HG03354 (cell line): ENCODE measurements at regions not wholly inside any gene's neighbourhood (a gene's known extent, or its start where the extent isn't known, plus 50 kb on each side); places are given as distances from the start of the nearest gene placed in this dataset.
"Not testable (repeated sequence)": the region's sequence is repeated elsewhere in the genome, so short reads cannot be mapped to it uniquely, and the experiment has no call there.

Experiments used
- ATAC-seq: cut with Tn5 transposase; IDR thresholded peaks from one replicate; pipeline ENCODE4 v1.9.1; 2021; ENCODE audit warnings: mild to moderate bottlenecking; ENCODE audit not compliant: unreplicated experiment, poor library complexity, severe bottlenecking

DNA sequence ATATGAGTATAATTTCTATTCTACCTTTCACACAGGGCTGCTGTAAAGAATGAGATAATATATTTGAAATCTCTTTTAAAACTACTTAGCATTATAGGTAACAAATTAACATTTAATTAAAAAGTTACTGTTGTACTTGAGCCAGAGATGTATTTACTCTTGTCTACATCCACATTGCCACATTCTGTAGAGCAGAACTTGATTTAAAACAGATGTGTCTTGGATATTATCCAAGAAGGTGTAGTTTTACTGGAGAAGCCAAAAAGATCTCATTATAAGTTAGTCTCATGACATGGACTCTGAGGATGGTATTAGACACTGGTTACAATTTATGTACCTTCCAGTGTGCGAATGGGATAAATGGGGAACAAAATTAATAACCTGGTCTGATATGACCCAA, 293.1 kb upstream of the CCNH start:
- no peak for ATAC-seq

DNA sequence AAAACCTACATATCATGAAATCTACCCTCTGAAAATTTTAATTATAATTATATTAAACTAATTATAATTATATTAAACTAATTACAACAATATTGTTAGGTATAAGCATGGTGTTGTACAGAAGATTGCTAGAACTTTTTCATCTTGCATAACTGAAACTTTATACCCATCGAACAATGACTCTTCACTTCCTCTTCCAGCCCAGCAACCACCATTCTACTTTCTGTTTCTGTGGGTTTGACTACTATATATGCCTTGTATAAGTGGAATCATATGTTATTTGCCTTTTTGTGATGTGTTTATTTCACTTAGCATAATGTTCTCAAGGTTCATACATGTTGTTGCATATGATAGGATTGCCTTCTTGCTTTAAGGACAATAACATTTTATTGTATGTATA, 274.2 kb upstream of the CCNH start:
- peak; percentile 95 for ATAC-seq

DNA sequence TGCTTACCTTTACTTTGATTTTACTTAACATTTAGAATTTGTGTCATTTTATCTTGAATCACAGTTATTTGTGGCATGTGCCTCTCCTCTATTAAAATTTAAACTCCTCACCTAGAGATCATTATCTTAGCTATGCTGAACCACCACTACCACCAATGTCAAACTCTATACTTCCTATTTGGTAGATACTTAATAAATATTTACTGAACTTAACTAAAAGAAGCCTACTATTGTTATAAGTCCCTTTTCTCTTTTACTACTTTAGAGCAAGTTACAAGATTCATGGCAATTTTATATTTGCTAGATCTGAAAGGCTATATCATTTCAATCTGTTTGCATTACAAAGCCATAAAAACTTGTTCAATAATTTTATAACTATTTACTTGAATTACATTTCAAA, 273.3 kb upstream of the CCNH start:
- ATAC-seq: no peak

DNA sequence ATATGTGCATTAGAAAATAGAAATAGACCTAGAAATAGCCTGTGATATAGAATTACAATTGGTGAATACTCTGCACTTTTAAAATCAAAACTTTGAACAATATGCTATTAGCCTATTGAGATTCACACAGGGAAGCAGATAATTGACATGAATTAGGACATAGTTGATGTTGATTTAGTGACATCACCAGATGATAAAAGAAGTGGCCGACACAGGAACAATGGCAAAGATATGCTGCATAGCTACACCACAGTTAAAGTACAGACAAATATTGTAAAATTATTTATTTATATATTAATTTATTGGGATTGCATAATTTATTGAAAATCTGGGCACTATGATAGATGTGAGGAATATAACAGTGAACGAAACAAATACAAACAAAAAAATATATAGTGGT, 261.5 kb upstream of the CCNH start:
- ATAC-seq: no peak

DNA sequence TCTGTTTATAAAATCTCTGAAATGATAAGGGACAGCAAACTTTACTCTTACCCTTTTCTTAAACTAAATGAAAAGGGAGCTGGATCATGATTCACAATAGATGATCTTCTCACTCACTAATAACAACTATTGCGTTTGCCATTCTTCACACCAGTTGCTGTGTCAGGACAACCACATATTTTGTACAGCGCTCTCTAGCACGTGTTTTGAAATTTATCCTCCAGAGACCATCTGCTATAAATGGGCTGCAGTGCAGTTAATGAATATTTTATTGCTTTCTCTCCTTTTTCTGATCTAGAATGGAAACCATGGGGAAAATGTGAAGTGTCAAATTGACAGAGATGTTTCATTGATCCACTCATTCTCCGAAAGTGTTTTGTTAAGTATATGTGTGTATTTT, 258.4 kb upstream of the CCNH start:
- ATAC-seq: no peak

DNA sequence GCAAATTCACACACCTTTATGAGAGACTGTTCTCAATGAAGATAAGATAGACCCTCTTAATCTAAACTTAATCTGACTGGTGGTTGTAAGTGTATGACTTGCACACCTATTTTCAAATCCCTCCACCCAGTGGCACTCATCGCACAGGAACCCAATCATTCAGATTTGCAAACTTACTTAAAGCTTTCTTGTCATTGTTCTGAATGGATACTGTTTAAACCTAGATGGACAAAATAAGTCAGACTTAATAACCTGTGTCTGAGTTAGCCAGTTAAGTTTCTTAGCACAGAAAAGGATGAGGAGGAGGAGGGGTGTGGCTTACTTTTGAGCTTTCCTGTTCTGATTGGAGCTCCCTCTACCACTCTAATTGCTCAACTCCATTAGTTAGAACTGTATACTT, 252.4 kb upstream of the CCNH start:
- ATAC-seq: no peak

DNA sequence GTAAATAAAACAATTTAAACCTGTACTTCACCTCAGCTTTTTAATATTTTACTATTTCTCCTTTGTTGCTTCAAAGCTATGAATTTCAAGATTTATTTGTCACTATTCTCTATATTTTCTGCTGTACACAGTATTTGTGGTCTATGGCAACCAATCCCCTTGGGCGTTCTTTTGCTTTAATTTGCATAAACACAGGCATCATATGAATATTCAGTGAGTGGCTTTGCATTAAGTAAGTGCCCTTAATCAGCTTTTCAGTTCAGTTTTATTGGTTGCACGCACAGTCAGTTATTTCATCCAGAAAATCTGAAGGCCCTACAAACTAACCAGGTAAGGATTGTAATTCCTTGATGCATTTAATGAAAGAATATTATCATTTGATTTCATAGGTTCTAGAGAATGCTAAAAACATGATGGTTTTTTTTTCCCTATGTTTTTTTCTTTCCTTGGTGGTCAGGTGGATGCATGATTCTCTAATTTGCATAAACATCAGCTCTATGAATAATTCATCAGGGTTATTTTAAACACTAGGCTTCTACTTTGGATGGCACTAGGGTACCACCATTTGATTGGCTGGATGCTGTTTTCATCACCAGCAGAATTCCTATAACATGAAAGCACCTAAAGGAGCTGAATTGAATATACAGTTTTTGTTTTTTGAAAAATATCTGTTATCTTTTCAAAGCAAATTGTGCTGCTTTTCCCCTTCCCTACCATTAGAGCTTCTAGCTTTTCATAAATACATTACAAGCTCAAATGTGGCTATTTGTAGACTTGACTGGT, 249.2 kb upstream of the CCNH start:
- ATAC-seq: no peak

DNA sequence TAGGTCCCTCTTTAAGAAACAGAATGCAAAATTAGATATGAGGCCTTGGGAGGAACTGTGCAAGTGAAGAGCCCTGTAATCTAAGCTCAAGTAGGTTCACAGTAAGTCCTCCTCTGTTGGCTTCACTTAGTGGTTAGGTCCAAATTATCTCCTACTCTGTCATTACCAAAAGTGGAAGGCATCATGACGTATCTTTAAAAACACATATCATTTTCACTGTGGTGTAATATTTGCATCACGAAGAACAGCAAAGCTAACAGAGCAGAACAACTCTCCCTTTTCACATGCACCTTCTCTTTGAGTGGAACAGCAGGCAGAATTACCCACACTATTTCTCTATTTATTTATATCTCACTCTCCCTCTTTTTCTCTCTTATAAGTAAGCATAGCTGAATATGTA, 240.5 kb upstream of the CCNH start:
- no peak for ATAC-seq

DNA sequence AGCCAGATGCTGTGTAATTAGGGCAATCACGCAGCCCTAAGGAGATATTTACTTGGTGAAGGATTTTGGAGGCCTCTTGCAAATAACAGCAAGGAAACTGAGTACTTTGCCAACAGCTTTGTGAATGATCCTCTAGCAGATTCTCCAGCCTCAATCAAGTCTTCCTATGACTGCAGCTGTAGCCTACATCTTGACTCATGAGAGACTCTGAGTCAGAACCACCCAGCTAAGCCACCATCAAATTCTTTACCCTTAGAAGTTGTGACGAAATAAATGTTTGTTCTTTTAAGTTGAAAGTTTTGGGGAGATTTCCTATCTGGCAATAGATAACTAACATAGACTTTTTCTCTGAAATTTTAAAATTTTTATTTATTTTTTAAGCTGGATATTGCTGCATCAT, 237.6 kb upstream of the CCNH start:
- no peak for ATAC-seq

DNA sequence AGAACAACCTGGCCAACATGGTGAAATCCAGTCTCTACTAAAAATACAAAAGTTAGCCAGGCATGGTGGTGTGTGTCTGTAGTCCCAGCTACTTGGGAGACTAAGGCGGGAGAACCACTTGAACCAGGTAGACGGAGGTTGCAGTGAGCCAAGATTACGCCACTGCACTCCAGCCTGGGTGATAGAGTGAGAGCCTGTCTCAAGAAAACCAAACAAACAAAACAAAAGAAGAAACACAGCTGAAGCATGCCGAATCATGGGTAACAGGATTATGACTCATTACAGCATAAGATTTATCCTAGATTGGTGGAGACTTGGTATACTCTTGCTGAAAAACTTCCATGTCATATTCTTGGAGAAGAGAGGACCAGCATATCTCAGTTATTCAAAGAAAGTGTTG, 236.7 kb upstream of the CCNH start:
- no peak for ATAC-seq

DNA sequence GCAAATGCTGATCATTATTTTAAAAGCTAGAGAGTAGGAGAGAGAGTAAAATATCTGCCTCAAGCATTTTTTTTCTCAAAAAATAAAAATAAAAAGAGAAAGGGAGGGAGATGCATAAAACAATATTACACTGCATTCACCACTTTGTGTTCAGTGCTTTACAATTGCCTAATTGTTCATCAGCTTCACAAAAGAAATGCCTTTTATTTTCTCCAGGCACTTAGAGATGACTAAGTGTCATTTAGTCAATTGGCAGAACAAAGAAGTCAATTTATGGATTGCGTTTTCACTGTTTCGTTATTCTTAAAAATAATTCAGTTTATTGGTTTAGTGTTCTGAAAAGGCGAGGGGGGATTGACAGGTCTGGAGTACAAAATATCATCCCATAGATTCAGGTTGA, 232.5 kb upstream of the CCNH start:
- no peak for ATAC-seq

DNA sequence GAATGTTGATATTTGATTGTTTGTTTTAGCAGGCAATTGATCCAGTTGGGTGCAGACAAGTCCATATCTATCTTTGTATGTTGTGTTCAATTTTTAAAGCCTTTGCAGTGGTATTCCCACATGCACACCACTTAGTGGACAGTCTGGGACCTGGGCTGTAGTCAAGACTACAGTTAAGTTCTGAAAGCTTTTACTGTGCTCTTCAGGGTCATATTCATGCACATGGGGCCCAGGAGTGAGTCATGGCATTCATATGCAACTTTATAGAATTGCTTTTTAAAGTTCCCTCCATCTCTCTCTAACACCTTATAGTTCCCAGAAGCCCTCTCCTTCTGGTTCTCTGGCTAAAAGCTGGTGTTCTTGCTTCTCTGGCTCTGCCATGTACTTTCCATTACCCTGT, 228.2 kb upstream of the CCNH start:
- no peak for ATAC-seq

DNA sequence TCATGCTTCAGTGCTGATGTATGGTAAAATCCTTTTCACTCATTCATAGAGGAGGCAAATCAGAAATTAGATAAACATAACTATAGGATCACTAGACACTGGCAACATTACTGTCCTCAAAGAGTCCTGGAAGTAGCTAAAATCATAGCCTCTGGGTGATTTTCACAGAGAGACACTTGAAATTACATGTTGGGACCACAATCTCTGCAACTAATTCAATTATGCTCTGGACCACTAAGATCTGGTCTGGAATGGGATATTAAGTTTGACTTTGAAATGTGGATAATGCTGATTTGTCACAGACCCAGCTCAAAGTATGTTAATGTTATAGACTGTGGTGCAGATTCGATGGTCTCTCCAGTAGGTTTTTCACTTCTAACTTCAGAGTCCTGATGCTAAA, 214.6 kb upstream of the CCNH start:
- ATAC-seq: no peak

DNA sequence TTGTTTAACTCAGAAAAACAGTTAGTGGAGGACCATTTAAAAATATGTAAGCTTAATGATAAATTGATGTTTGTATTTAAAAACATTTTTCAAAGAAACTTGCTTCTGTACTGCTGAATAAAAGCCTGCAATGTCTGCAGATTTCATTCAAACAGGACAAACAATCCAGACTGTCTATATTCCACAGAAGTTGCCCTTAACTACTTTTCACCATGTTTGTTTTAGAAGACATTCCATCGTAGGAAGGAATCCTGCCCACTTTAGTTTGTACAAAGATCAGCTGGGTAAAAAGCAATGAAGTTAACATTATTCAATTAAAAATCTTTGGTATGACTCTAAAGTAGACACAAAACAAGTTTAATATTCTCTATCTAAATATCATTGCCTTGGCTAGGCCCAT, 195.7 kb upstream of the CCNH start:
- ATAC-seq: no peak

DNA sequence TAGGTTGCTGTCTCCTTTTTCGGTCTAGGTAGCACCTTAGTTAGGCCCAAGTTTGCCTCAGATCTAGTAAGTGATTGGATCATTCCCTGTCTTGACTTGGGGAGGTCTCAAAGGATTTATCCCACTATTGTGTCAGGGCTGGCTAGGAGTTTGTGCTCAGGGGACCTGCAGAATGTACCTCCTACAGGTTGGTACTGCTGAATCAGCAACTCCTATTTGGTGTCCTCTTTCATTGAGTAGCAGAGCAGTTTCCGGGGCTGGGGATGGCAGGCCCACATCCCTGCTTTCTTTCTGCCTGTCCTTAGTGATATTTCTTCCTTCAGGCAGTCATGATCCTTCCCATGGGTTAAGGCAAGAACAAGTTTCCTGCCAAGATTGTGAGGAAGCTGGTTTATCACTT, 192.9 kb upstream of the CCNH start:
- no peak for ATAC-seq

DNA sequence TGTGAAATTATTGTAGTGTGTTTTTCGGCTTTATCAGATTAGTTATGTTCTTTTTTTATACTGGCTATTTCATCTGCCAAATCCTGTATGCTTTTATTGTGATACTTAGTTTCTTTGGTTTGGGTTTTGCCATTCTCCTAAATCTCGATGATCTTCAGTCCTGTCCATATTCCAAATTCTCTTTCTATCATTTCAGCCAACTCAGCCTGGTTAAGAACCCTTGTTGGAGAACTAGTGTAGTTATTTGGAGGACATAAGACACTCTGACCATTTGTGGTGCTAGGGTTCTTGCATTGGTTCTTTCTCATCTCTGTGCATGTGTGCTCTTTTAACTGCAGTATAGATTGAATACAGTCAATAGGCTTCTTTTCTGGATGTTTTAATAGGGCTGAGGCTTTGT, 187.0 kb upstream of the CCNH start:
- no peak for ATAC-seq

DNA sequence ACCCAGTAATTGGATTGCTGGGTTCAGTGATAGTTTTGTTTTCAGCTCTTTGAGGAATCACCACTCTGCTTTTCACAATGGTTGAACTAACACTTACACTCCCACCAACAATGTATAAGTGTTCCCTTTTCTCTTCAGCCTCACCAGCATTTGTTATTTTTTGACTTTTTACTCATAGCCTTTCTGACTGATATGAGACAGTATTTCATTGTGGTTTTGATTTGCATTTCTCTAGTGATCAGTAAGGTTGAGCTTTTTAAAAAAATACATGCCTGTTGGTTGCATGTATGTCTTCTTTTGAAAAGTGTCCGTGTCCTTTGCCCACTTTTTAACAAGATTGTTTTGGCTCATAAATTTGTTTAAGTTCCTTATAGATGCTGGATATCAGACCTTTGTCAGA, 185.7 kb upstream of the CCNH start:
- no peak for ATAC-seq

DNA sequence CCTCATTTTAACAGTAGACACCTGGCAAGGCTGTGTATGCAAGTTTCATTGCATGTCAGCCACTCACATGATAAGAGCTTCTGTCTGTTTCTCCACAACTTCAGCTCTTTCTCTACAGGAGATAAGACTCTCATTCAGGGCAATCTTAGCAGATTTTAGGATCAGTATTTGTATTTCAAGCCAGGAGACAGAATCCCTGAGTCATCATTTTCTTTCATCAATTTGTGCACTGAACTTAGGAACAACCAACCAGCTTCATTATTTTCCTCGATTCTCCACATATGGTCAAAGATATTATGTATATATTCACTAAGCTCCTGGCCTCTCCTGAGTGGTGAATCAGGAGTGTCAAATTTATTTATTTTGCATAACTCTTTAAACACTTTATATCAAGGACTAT, 181.8 kb upstream of the CCNH start:
- ATAC-seq: no peak

DNA sequence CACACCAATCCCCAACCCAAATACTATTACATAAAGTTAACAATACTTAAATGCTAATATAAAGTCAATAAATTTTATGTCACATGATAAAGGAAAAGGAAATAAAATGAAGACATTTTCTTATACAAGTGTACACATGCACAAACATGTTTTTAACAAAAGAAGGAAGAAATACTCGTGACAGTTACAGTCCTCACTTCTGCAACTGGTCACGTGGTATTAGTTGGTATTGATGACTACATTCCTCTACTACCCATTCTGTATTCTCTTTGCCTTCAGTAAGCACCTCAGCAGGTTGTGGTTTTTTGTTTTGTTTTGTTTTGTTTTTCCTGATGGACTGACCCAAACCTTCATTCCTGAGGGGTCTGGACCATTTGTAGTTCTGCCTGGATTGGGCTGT, 176.9 kb upstream of the CCNH start:
- ATAC-seq: no peak

DNA sequence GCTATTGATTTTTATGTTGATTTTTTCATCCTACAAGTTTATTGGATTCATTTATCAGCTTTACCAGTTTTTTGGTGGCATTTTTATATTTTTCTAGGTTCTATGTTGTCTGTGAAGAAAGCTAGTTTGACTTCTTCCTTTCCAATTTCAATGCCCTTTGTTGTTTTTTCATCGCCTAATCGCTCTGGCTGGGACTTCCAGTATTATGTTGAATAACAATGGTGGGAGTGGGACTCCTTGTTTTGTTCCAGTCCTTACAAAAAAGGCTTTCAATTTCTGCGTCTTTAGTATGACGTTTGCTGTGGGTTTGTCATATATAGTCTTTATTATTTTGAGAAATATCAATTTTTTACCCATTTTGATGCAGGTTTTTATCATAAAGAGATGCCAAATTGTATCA, 175.6 kb upstream of the CCNH start:
- ATAC-seq: no peak

DNA sequence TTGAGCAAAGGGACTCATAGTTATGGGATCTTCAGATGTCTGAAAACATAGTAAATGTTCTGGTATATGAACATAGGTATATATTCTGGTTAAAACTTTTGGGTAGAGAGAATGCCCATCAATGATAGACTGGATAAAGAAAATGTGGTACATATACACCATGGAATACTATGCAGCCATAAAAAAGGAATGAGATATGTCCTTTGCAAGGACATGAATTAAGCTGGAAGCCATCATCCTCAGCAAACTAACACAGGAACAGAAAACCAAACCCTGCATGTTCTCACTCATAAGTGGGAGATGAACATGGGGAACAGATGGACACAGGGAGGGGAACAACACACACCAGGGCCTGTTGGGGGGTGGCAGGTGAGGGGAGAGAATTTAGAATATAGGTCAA, 171.0 kb upstream of the CCNH start:
- not testable (repeated sequence) for ATAC-seq

DNA sequence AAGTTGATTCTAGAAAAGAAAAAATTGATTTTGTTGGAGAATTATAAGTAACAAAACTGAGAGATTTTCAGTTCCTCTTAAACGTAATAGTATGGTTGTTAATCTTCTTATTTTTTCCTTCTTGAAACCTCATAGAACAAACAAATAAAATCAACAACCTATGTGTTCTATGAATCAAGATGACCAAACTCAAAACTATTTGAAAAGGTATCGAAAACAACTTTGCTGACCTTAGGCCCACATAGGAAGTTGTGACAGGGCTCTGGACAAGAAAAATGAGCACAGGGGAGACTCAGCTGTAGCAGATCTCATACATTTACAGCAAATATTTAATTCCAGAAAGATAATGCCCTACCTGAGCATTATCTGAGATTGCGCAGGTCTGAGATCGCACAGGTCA, 169.4 kb upstream of the CCNH start:
- ATAC-seq: no peak
